ENCODE measurements at regions not wholly inside any gene's neighbourhood (a gene's known extent, or its start where the extent isn't known, plus 50 kb on each side); places are given as distances from the start of the nearest gene placed in this dataset.

- no peak for TF ChIP-seq POLR2A (IDR thresholded peaks at IDR 0.05; ENCODE audit: low read depth, low read length)
- TF ChIP-seq POLR2AphosphoS5 (IDR thresholded peaks at IDR 0.05; ENCODE audit: low read depth, low read length) = no peak
Observed at GRCh38 chr9:135320943-135321342, 158.6 kb upstream of the PPP1R26 start.

All from GM12892 (cell line).